ENCODE measurements at regions not wholly inside any gene's neighbourhood (a gene's known extent, or its start where the extent isn't known, plus 50 kb on each side); places are given as distances from the start of the nearest gene placed in this dataset.

GRCh38 chrX:39396358-39396995, 595.2 kb downstream of the MID1IP1 start:
- in situ Hi-C loops (cut with HindIII; ENCODE audit: low sequenced_read_pairs): no loop called here
- H3K4me3 ChIP-seq (ENCODE audit: low read depth, low read length): no peak overlapping the region
- no peak for TF ChIP-seq CTCF (IDR thresholded peaks at IDR 0.05; ENCODE audit: low read depth, low read length, missing control alignments)
- DNase-seq (ENCODE audit: low read depth): no peak

GRCh38 chrX:39397561-39398199, 596.4 kb downstream of the MID1IP1 start:
- in situ Hi-C loops (cut with HindIII; ENCODE audit: low sequenced_read_pairs): no loop called here
- TF ChIP-seq CTCF (IDR thresholded peaks at IDR 0.05; ENCODE audit: low read depth, low read length, missing control alignments): no peak
- no peak overlapping the region for H3K4me3 ChIP-seq (ENCODE audit: low read depth, low read length)
- no peak for DNase-seq (ENCODE audit: low read depth)

- no peak for DNase-seq (ENCODE audit: low read depth)
- in situ Hi-C loops (cut with HindIII; ENCODE audit: low sequenced_read_pairs): no loop called here
- no peak overlapping the region for H3K4me3 ChIP-seq (ENCODE audit: low read depth, low read length)
- no peak for TF ChIP-seq CTCF (IDR thresholded peaks at IDR 0.05; ENCODE audit: low read depth, low read length, missing control alignments)
Measured at GRCh38 chrX:39398215-39398962, 597.1 kb downstream of the MID1IP1 start.

- no peak overlapping the region for H3K4me3 ChIP-seq (ENCODE audit: low read depth, low read length)
- in situ Hi-C loops (cut with HindIII; ENCODE audit: low sequenced_read_pairs): no loop called here
- DNase-seq (ENCODE audit: low read depth): no peak
- TF ChIP-seq CTCF (IDR thresholded peaks at IDR 0.05; ENCODE audit: low read depth, low read length, missing control alignments): no peak
Measured at GRCh38 chrX:39398963-39399261, 597.7 kb downstream of the MID1IP1 start.

- in situ Hi-C loops (cut with HindIII; ENCODE audit: low sequenced_read_pairs): no loop called here
- DNase-seq (ENCODE audit: low read depth): no peak
- no peak for TF ChIP-seq CTCF (IDR thresholded peaks at IDR 0.05; ENCODE audit: low read depth, low read length, missing control alignments)
- H3K4me3 ChIP-seq (ENCODE audit: low read depth, low read length): no peak overlapping the region
Measured at GRCh38 chrX:39399387-39399786, 598.1 kb downstream of the MID1IP1 start.

GRCh38 chrX:39401483-39402110, 600.3 kb downstream of the MID1IP1 start:
- TF ChIP-seq CTCF (IDR thresholded peaks at IDR 0.05; ENCODE audit: low read depth, low read length, missing control alignments): no peak
- no peak overlapping the region for H3K4me3 ChIP-seq (ENCODE audit: low read depth, low read length)
- DNase-seq (ENCODE audit: low read depth): no peak
- in situ Hi-C loops (cut with HindIII; ENCODE audit: low sequenced_read_pairs): no loop called here
